ENCODE measurements at regions not wholly inside any gene's neighbourhood (a gene's known extent, or its start where the extent isn't known, plus 50 kb on each side); places are given as distances from the start of the nearest gene placed in this dataset.

- Histone ChIP-seq H3K9me3 (ENCODE audit: control insufficient read depth in 2 of 2, low read length in 2 of 2) (no peaks in the 10 kb centered on the region), H3K4me3 (ENCODE audit: low read length in 2 of 2) (no peak overlapping the region), H3K9ac (ENCODE audit: low read length in 2 of 2) (no peak overlapping the region), H3K4me1 (ENCODE audit: control insufficient read depth, insufficient read depth, low read length) (no peaks in the 10 kb centered on the region), H3K36me3 (ENCODE audit: control insufficient read depth in 2 of 2, insufficient read depth in 2 of 2, low read length in 2 of 2) (no peaks in the 10 kb centered on the region), H3K27me3 (ENCODE audit: control insufficient read depth in 1 of 2, insufficient read depth in 2 of 2, low read length in 2 of 2) (no peaks in the 10 kb centered on the region), H3K27ac (ENCODE audit: low read length) (no peak overlapping the region)
Measured at GRCh38 chr5:121024416-121025311, 560.6 kb downstream of the PRR16 start.

GRCh38 chr5:121025671-121026070 is 561.6 kb downstream of the PRR16 start:
- H3K4me1 ChIP-seq (ENCODE audit: control insufficient read depth, insufficient read depth, low read length) = no peaks in the 10 kb centered on the region
- no peak overlapping the region for H3K4me3 ChIP-seq (ENCODE audit: low read length in 2 of 2)
- no peak overlapping the region for H3K27ac ChIP-seq (ENCODE audit: low read length)
- no peak overlapping the region for H3K9ac ChIP-seq (ENCODE audit: low read length in 2 of 2)
- no peaks in the 10 kb centered on the region for H3K9me3 ChIP-seq (ENCODE audit: control insufficient read depth in 2 of 2, low read length in 2 of 2)
- H3K36me3 ChIP-seq (ENCODE audit: control insufficient read depth in 2 of 2, insufficient read depth in 2 of 2, low read length in 2 of 2) = no peaks in the 10 kb centered on the region
- no peaks in the 10 kb centered on the region for H3K27me3 ChIP-seq (ENCODE audit: control insufficient read depth in 1 of 2, insufficient read depth in 2 of 2, low read length in 2 of 2)

- Histone ChIP-seq H3K27ac (ENCODE audit: low read length) (no peak overlapping the region), H3K9me3 (ENCODE audit: control insufficient read depth in 2 of 2, low read length in 2 of 2) (no peaks in the 10 kb centered on the region), H3K9ac (ENCODE audit: low read length in 2 of 2) (no peak overlapping the region), H3K4me1 (ENCODE audit: control insufficient read depth, insufficient read depth, low read length) (no peaks in the 10 kb centered on the region), H3K27me3 (ENCODE audit: control insufficient read depth in 1 of 2, insufficient read depth in 2 of 2, low read length in 2 of 2) (no peaks in the 10 kb centered on the region), H3K36me3 (ENCODE audit: control insufficient read depth in 2 of 2, insufficient read depth in 2 of 2, low read length in 2 of 2) (no peaks in the 10 kb centered on the region), H3K4me3 (ENCODE audit: low read length in 2 of 2) (no peak overlapping the region)
Measured at GRCh38 chr5:121027636-121028035, 563.5 kb downstream of the PRR16 start.

- Histone ChIP-seq H3K4me3 (ENCODE audit: low read length in 2 of 2) (no peak overlapping the region), H3K9me3 (ENCODE audit: control insufficient read depth in 2 of 2, low read length in 2 of 2) (no peaks in the 10 kb centered on the region), H3K27me3 (ENCODE audit: control insufficient read depth in 1 of 2, insufficient read depth in 2 of 2, low read length in 2 of 2) (no peaks in the 10 kb centered on the region), H3K9ac (ENCODE audit: low read length in 2 of 2) (no peak overlapping the region), H3K27ac (ENCODE audit: low read length) (no peak overlapping the region), H3K4me1 (ENCODE audit: control insufficient read depth, insufficient read depth, low read length) (no peaks in the 10 kb centered on the region), H3K36me3 (ENCODE audit: control insufficient read depth in 2 of 2, insufficient read depth in 2 of 2, low read length in 2 of 2) (no peaks in the 10 kb centered on the region)
Measured at GRCh38 chr5:121029536-121030245, 565.6 kb downstream of the PRR16 start.

GRCh38 chr5:121031491-121031890 is 567.4 kb downstream of the PRR16 start:
- H3K9ac ChIP-seq (ENCODE audit: low read length in 2 of 2) = no peak overlapping the region
- H3K36me3 ChIP-seq (ENCODE audit: control insufficient read depth in 2 of 2, insufficient read depth in 2 of 2, low read length in 2 of 2) = no peaks in the 10 kb centered on the region
- no peak overlapping the region for H3K27ac ChIP-seq (ENCODE audit: low read length)
- no peaks in the 10 kb centered on the region for H3K4me1 ChIP-seq (ENCODE audit: control insufficient read depth, insufficient read depth, low read length)
- no peaks in the 10 kb centered on the region for H3K9me3 ChIP-seq (ENCODE audit: control insufficient read depth in 2 of 2, low read length in 2 of 2)
- H3K27me3 ChIP-seq (ENCODE audit: control insufficient read depth in 1 of 2, insufficient read depth in 2 of 2, low read length in 2 of 2) = no peaks in the 10 kb centered on the region
- H3K4me3 ChIP-seq (ENCODE audit: low read length in 2 of 2) = no peak overlapping the region

GRCh38 chr5:121033334-121033733 is 569.2 kb downstream of the PRR16 start:
- Histone ChIP-seq H3K27me3 (ENCODE audit: control insufficient read depth in 1 of 2, insufficient read depth in 2 of 2, low read length in 2 of 2) (no peaks in the 10 kb centered on the region), H3K36me3 (ENCODE audit: control insufficient read depth in 2 of 2, insufficient read depth in 2 of 2, low read length in 2 of 2) (no peaks in the 10 kb centered on the region), H3K27ac (ENCODE audit: low read length) (no peak overlapping the region), H3K9me3 (ENCODE audit: control insufficient read depth in 2 of 2, low read length in 2 of 2) (no peaks in the 10 kb centered on the region), H3K4me3 (ENCODE audit: low read length in 2 of 2) (no peak overlapping the region), H3K4me1 (ENCODE audit: control insufficient read depth, insufficient read depth, low read length) (no peaks in the 10 kb centered on the region), H3K9ac (ENCODE audit: low read length in 2 of 2) (no peak overlapping the region)

- H3K27ac ChIP-seq (ENCODE audit: low read length) = no peak overlapping the region
Measured at GRCh38 chr5:121038438-121038837, 574.3 kb downstream of the PRR16 start.

GRCh38 chr5:121049971-121050370 is 585.9 kb downstream of the PRR16 start:
- H3K9me3 ChIP-seq (ENCODE audit: control insufficient read depth in 2 of 2, low read length in 2 of 2) = no peaks in the 10 kb centered on the region
- no peak overlapping the region for H3K4me3 ChIP-seq (ENCODE audit: low read length in 2 of 2)
- H3K36me3 ChIP-seq (ENCODE audit: control insufficient read depth in 2 of 2, insufficient read depth in 2 of 2, low read length in 2 of 2) = no peaks in the 10 kb centered on the region
- H3K9ac ChIP-seq (ENCODE audit: low read length in 2 of 2) = no peak overlapping the region
- no peak overlapping the region for H3K27ac ChIP-seq (ENCODE audit: low read length)
- no peaks in the 10 kb centered on the region for H3K4me1 ChIP-seq (ENCODE audit: control insufficient read depth, insufficient read depth, low read length)
- no peaks in the 10 kb centered on the region for H3K27me3 ChIP-seq (ENCODE audit: control insufficient read depth in 1 of 2, insufficient read depth in 2 of 2, low read length in 2 of 2)

More at GRCh38 chr5:121038438-121038837, 574.3 kb downstream of the PRR16 start:
- no peak overlapping the region for H3K4me3 ChIP-seq (ENCODE audit: low read length in 2 of 2)
- H3K4me1 ChIP-seq (ENCODE audit: control insufficient read depth, insufficient read depth, low read length) = no peaks in the 10 kb centered on the region
- H3K9me3 ChIP-seq (ENCODE audit: control insufficient read depth in 2 of 2, low read length in 2 of 2) = no peaks in the 10 kb centered on the region
- H3K9ac ChIP-seq (ENCODE audit: low read length in 2 of 2) = no peak overlapping the region
- no peaks in the 10 kb centered on the region for H3K36me3 ChIP-seq (ENCODE audit: control insufficient read depth in 2 of 2, insufficient read depth in 2 of 2, low read length in 2 of 2)
- H3K27me3 ChIP-seq (ENCODE audit: control insufficient read depth in 1 of 2, insufficient read depth in 2 of 2, low read length in 2 of 2) = no peaks in the 10 kb centered on the region

GRCh38 chr5:121053055-121053985 is 589.2 kb downstream of the PRR16 start:
- Histone ChIP-seq H3K36me3 (ENCODE audit: control insufficient read depth in 2 of 2, insufficient read depth in 2 of 2, low read length in 2 of 2) (no peaks in the 10 kb centered on the region), H3K9me3 (ENCODE audit: control insufficient read depth in 2 of 2, low read length in 2 of 2) (no peaks in the 10 kb centered on the region), H3K27me3 (ENCODE audit: control insufficient read depth in 1 of 2, insufficient read depth in 2 of 2, low read length in 2 of 2) (no peaks in the 10 kb centered on the region), H3K4me3 (ENCODE audit: low read length in 2 of 2) (no peak overlapping the region), H3K27ac (ENCODE audit: low read length) (no peak overlapping the region), H3K9ac (ENCODE audit: low read length in 2 of 2) (no peak overlapping the region), H3K4me1 (ENCODE audit: control insufficient read depth, insufficient read depth, low read length) (no peaks in the 10 kb centered on the region)

- Histone ChIP-seq H3K9me3 (ENCODE audit: control insufficient read depth in 2 of 2, low read length in 2 of 2) (no peaks in the 10 kb centered on the region), H3K4me3 (ENCODE audit: low read length in 2 of 2) (no peak overlapping the region), H3K27ac (ENCODE audit: low read length) (no peak overlapping the region), H3K36me3 (ENCODE audit: control insufficient read depth in 2 of 2, insufficient read depth in 2 of 2, low read length in 2 of 2) (no peaks in the 10 kb centered on the region), H3K4me1 (ENCODE audit: control insufficient read depth, insufficient read depth, low read length) (no peaks in the 10 kb centered on the region), H3K9ac (ENCODE audit: low read length in 2 of 2) (no peak overlapping the region), H3K27me3 (ENCODE audit: control insufficient read depth in 1 of 2, insufficient read depth in 2 of 2, low read length in 2 of 2) (no peaks in the 10 kb centered on the region)
Measured at GRCh38 chr5:121055586-121055985, 591.5 kb downstream of the PRR16 start.
